22Rv1 (cell line): ENCODE measurements at regions not wholly inside any gene's neighbourhood (a gene's known extent, or its start where the extent isn't known, plus 50 kb on each side); places are given as distances from the start of the nearest gene placed in this dataset.
"Not testable (repeated sequence)": the region's sequence is repeated elsewhere in the genome, so short reads cannot be mapped to it uniquely, and the experiment has no call there.

Experiments used
- H3K27ac ChIP-seq: fragments of 450-650 bp; 2 replicates; pipeline ENCODE4 v1.5.1; 2017
- ZFX ChIP-seq: fragments of 450-650 bp; IDR thresholded peaks from 2 replicates; pipeline ENCODE4 v1.6.1; 2017; ENCODE audit warnings: antibody characterized with exemption, borderline replicate concordance
- TF ChIP-seq, protein P1 (sequence below): fragments of 450-650 bp; IDR thresholded peaks from 2 replicates; pipeline ENCODE4 v1.5.1; 2017; ENCODE audit warnings: mild to moderate bottlenecking

DNA sequence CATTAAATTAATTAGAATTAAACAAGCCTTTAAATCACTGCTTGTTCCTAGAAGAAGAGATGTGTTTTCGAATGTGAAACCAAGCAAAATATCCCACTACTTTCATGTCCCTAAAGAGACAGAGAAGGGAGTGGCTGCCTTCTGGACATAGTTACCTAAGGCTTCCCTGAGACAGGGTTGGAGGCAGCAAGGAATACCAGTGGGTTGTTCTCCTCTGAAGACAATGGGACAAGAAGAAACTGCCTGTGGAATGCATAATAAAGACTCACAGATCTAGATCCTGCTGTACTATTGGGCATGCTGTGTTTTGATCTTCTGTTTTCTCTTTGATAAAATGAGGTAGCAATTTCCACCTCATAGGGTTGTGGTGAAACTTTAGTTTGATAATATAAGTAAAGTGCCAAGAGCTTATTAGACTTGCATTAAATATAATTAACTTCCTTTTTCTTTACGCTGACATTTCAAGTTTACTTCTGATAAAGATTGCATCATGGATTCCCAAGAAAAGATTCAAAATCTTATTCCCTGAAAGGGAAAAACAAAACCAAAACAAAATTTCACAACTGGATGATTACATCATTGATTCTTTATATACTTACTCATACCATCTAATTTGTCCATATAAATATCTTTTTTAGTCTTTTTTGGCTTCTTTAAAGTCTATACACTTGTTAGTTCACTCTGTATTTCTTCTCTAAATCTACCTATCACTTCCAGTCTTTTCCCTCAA lies 621.3 kb downstream of the ETS1 start:
- no peak overlapping the region for H3K27ac ChIP-seq
- TF ChIP-seq, protein P1, sequence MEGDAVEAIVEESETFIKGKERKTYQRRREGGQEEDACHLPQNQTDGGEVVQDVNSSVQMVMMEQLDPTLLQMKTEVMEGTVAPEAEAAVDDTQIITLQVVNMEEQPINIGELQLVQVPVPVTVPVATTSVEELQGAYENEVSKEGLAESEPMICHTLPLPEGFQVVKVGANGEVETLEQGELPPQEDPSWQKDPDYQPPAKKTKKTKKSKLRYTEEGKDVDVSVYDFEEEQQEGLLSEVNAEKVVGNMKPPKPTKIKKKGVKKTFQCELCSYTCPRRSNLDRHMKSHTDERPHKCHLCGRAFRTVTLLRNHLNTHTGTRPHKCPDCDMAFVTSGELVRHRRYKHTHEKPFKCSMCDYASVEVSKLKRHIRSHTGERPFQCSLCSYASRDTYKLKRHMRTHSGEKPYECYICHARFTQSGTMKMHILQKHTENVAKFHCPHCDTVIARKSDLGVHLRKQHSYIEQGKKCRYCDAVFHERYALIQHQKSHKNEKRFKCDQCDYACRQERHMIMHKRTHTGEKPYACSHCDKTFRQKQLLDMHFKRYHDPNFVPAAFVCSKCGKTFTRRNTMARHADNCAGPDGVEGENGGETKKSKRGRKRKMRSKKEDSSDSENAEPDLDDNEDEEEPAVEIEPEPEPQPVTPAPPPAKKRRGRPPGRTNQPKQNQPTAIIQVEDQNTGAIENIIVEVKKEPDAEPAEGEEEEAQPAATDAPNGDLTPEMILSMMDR: no peak
- no peak for TF ChIP-seq ZFX

DNA sequence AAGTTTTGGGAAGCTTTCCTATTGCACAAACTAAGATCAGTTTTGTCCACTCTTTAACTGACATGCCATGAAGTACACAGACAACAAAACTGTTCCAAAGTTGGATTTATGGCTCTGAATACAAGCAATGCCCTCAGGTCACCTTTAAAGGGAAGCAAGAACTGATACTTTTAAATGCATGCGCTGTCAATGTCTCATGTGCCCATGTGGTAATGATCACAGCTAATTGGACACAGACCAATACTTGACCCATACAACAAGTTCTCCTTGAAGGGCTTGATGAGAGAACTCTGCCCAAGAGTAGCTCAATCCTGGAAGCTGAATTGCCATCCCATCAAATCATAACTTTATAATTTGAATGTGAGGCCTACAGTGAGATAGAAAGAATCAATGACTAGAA lies 624.9 kb downstream of the ETS1 start:
- no peak for TF ChIP-seq ZFX
- TF ChIP-seq, protein P1: no peak

DNA sequence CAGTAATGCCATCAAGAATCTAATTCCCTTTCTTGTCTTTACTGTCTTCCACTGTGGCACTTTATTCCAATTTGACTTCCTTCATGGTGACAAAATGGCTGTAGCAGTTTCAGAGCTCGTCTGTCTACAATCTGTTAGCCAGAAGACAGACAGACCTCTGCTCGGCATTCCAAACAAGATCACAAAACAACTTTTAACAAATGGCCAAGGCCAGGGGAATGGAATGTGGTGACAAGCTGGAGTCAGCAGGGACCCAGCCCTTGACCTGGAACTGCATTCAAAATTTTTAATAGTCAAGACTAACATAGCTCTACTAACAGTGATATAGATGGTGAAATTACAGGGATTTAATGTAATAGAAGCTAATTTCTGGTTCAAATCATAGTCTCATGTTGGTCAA lies 637.2 kb downstream of the ETS1 start:
- no peak overlapping the region for H3K27ac ChIP-seq
- TF ChIP-seq, protein P1: no peak
- TF ChIP-seq ZFX: no peak

More for the DNA sequence above, 624.9 kb downstream of the ETS1 start:
- H3K27ac ChIP-seq: no peak overlapping the region

DNA sequence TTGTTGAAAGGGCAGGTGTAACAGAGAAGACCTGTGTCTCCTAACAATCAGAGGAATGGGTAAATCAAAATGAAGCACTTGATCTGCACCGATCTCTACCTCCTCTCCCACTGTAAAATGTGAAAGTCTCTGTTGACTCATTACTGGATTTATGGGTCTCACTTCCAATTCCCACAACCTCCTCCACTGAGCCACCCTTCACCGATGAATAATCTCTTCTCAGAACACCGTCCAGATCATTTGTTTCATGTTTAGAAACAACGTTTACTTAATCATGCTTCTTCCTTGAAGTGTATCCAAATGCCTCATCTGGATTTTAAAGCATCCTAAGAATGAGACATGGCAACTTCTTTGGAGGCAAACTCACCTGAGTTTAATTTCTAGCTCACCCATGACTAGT lies 643.6 kb downstream of the ETS1 start:
- H3K27ac ChIP-seq: no peak overlapping the region

DNA sequence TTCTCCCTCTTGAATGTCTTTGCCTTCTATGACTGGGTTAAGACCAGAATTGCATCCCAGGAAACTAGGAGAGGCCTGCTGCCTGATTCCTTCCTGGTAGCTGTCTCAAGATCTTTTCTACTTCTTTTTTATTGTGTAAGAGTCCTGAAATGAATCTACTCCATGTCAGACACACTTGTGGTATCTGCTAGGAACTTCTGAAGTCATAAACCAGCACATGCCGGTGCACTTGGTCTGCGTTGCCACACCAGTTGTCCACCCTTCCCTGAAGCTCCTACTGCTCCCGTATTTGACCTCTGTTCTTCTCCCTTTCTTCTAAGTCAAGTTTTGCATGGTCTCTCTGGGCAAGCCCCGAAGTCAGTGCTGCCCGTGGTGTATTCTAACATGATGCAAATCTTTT lies 644.2 kb downstream of the ETS1 start:
- no peak overlapping the region for H3K27ac ChIP-seq
- TF ChIP-seq ZFX: no peak
- TF ChIP-seq, protein P1: no peak

More for the DNA sequence above, 643.6 kb downstream of the ETS1 start:
- TF ChIP-seq ZFX: no peak
- TF ChIP-seq, protein P1: no peak

DNA sequence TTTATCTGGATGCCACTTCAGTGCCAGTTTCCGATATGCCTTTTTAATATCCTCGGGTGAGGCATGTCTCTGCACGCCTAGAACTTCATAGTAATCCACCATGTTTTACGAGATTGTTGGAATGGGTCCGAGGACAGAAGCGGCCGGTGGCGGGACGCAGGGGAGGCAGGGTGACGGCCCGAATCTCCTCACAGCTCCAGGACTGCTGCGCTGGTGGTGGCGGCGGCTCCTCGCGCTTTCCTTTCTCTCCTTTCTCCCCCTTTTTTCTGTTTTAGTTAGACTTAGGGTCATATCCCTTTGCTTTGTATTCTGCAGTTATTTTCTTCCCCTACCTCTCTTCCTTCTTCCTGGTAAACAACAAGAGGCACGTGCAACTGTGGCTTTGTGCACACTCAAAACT lies 645.8 kb downstream of the ETS1 start:
- not testable (repeated sequence) for H3K27ac ChIP-seq

DNA sequence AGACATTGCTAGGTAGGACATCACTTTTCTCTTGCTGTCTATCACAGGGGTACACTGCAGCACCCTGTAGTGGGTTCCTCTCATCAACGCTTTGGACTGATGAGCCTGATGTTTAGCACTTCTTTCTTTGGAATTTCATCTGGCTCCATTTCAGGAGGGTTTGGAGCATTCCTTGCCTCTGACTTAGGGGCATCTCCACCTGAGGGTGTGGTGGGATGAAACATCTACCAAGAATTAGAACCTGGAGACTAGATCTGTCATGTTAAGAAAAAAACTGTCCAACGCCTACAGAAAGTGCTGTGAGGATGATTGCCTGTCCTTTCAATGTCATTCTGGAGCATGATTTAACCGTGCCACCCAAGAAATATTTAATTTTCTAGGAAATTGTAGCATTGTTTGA lies 648.4 kb downstream of the ETS1 start:
- TF ChIP-seq, protein P1: no peak
- no peak for TF ChIP-seq ZFX

DNA sequence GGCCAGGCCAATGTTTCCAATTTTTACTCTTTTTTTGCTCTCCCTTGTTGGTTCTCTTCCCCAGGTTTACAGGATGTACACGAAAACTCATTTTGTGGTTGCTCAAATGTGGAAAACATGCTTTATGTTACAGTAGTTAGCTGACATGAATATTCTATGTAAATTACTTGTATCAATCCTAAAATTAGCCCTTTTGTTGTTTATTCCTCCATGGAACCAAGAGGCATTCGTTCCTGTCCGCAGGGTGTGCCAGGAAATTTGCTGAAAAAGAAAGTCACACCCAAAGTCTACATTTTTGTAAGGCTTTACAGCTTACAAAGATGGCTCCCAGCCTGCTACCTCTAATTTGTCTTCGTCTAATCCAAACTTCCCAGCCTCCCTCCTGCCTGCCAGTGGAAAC lies 652.3 kb downstream of the ETS1 start:
- H3K27ac ChIP-seq: no peak overlapping the region
- TF ChIP-seq ZFX: no peak
- TF ChIP-seq, protein P1: no peak

More for the DNA sequence above, 648.4 kb downstream of the ETS1 start:
- no peak overlapping the region for H3K27ac ChIP-seq

DNA sequence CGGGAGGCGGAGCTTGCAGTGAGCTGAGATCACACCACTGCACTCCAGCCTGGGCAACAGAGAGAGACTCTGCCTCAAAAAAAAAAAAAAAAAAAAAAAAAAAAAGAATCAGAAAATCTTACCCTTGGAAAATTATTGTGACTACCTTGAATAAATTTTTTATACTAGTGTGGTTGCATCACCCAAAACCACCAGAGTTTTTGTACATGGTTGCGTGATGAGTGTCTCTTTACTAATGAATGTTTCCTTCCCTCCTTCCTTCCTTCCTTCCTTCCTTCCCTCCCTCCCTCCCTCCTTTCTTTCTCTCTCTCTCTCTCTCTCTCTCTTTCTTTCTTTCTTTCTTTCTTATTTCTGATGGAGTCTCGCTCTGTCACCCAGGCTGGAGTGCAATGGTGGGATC lies 653.4 kb downstream of the ETS1 start:
- H3K27ac ChIP-seq: not testable (repeated sequence)
